Mucosa of stomach (tissue), 1 donor: ENCODE measurements at regions not wholly inside any gene's neighbourhood (a gene's known extent, or its start where the extent isn't known, plus 50 kb on each side); places are given as distances from the start of the nearest gene placed in this dataset.

Source experiments
- H3K27me3 ChIP-seq: one replicate; pipeline ENCODE4 v1.7.0; 2013; ENCODE audit warnings: mild to moderate bottlenecking, low read length; ENCODE audit not compliant: control insufficient read depth, insufficient read depth
- H3K36me3 ChIP-seq: one replicate; pipeline ENCODE4 v1.7.0; 2013; ENCODE audit warnings: low read length; ENCODE audit not compliant: control insufficient read depth, insufficient read depth
- H3K4me1 ChIP-seq: one replicate; pipeline ENCODE4 v1.7.0; 2013; ENCODE audit warnings: mild to moderate bottlenecking, low read length; ENCODE audit not compliant: control insufficient read depth, insufficient read depth
- H3K4me3 ChIP-seq: one replicate; pipeline ENCODE4 v1.7.0; 2013; ENCODE audit warnings: low read length
- H3K9ac ChIP-seq: one replicate; pipeline ENCODE4 v1.7.0; 2013; ENCODE audit warnings: mild to moderate bottlenecking, low read length, moderate library complexity
- H3K9me3 ChIP-seq: one replicate; pipeline ENCODE4 v1.7.0; 2013; ENCODE audit warnings: mild to moderate bottlenecking, low read length, moderate library complexity; ENCODE audit not compliant: control insufficient read depth
- donor health status: Pancreatic carcinoma.

DNA sequence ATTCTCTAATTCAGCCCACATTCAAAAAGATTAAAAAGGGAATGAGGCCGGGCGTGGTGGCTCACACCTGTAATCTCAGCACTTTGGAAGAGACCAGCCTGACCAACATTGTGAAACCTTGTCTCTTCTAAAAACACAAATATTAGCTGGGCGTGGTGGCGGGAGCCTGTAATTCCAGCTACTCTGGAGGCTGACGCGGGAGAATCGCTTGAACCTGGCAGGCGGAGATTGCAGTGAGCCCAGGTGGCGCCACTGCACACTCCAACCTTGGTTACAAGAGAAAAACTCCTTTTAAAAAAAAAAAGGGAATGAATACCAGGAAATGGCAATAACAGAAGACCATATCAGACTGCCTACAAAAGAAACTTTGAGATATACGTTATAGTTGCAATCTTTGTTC is 1244.5 kb downstream of the PCDH9 start:
- no peaks in the 10 kb centered on the region for H3K4me1 ChIP-seq
- no peak overlapping the region for H3K9ac ChIP-seq
- no peak overlapping the region for H3K4me3 ChIP-seq
- H3K27me3 ChIP-seq, result no peaks in the 10 kb centered on the region
- no peaks in the 10 kb centered on the region for H3K9me3 ChIP-seq
- H3K36me3 ChIP-seq, result no peaks in the 10 kb centered on the region

DNA sequence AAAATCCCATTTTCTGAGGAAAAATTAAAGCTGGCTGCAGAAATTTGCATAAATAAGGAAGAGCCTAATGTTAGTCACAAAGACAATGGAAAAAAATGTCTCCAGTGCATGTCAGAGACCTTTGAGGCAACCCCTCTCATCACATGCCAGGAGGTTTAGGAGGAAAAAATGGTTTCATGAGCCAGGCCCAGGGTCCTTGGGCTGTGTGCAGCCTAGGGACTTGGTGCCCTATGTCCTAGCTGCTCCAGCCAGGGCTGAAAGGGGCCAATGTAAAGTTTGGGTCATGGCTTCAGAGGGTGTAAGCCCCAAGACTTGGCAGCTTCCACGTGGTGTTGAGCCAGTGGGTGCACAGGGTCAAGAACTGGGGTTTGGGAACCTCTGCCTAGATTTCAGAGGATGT is 1252.6 kb downstream of the PCDH9 start:
- H3K9me3 ChIP-seq, result no peaks in the 10 kb centered on the region
- no peaks in the 10 kb centered on the region for H3K4me1 ChIP-seq

DNA sequence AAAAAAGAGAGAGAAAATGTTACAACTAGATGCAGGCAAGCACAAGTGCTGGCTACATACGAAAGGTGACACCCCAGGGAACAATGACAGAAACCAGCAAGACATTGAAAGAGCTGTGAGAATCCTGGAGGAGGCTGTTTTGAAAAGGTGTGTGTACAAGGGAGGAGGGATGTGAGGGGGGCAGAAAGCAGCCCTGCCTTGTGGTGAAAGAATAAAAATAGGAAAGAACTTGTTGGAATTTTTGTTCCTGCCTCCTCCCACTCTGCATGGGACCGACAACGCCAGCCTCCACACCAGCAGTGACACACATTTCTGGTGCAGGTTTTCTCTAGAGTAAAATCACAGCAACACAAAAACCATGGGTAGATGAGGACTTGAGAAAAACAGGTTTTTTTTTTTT is 1258.6 kb downstream of the PCDH9 start:
- Histone ChIP-seq H3K9ac (no peak overlapping the region), H3K9me3 (no peaks in the 10 kb centered on the region), H3K27me3 (no peaks in the 10 kb centered on the region)

More for the DNA sequence above, 1252.6 kb downstream of the PCDH9 start:
- Histone ChIP-seq H3K9ac (no peak overlapping the region), H3K36me3 (no peaks in the 10 kb centered on the region), H3K4me3 (no peak overlapping the region), H3K27me3 (no peaks in the 10 kb centered on the region)

DNA sequence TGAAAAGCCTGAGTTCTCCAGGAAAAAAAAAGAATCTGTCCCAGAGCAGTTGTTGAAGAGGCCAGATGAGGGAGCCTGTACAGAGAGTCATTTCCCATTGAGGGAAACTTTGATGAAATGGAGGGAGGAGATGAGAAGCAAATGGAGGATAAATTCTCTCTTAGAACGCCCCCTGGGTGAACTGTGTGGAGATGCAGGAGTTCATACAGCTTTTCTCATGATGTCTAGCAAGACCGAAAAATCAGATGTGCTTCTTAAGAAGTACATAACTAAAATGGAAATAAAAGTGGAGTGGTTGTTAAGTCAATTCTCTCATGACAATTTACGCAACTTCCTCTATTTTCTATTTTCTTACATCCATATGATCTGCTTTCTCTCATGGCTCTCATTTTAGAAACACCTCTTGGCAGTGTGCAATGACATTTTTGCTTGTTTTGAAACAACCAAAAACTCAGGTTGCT is 1263.1 kb downstream of the PCDH9 start:
- Histone ChIP-seq H3K4me1 (no peaks in the 10 kb centered on the region), H3K9ac (no peak overlapping the region), H3K4me3 (no peak overlapping the region), H3K36me3 (no peaks in the 10 kb centered on the region), H3K27me3 (no peaks in the 10 kb centered on the region), H3K9me3 (no peaks in the 10 kb centered on the region)

More for the DNA sequence above, 1258.6 kb downstream of the PCDH9 start:
- H3K36me3 ChIP-seq, result no peaks in the 10 kb centered on the region
- H3K4me1 ChIP-seq, result no peaks in the 10 kb centered on the region
- no peak overlapping the region for H3K4me3 ChIP-seq

DNA sequence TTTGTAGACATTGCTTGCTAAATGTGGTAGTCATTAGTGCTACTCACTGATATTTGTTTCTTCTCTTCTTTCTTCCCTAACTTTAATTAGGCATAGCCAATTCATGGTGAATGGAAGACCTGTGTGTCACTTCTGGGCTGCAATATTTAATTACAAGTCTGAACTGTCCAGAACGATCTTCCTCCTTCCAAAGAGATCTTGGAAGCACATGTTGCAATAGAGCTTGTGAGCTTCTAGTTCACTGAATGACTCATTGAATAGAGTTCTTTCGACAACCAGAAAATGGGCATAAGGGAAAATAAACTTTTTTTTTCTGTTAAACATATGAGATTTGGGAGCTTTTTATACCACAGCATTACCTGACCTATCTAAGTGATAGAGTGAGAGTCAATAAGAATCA is 1264.6 kb downstream of the PCDH9 start:
- H3K4me1 ChIP-seq, result no peaks in the 10 kb centered on the region
- H3K4me3 ChIP-seq, result no peak overlapping the region
- H3K9ac ChIP-seq, result no peak overlapping the region
- no peaks in the 10 kb centered on the region for H3K36me3 ChIP-seq
- H3K9me3 ChIP-seq, result no peaks in the 10 kb centered on the region
- no peaks in the 10 kb centered on the region for H3K27me3 ChIP-seq

DNA sequence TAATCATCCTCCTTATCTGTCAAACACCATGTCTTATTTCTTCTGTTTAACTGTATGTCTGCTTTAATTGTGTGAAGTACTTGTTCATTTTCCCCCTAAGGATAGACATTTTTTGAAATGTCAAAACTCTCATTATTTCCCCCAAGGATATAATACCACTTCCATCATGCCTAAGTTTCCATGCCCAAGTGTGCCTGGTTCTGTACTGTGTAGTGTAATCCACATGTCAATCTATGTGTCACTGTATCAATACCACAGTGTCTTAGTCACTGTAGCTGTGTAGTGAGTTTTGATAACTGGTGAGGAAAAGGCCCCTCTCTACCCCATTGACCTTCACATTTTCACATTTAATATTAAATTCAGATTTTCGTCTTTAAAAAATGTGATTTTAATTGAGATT is 1265.5 kb downstream of the PCDH9 start:
- H3K27me3 ChIP-seq, result no peaks in the 10 kb centered on the region
- no peak overlapping the region for H3K4me3 ChIP-seq
- H3K36me3 ChIP-seq, result no peaks in the 10 kb centered on the region
- H3K9ac ChIP-seq, result no peak overlapping the region
- no peaks in the 10 kb centered on the region for H3K4me1 ChIP-seq
- H3K9me3 ChIP-seq, result no peaks in the 10 kb centered on the region

GRCh38 chr13:65959305-65959704 is 1270.8 kb downstream of the PCDH9 start:
- no peaks in the 10 kb centered on the region for H3K36me3 ChIP-seq
- no peaks in the 10 kb centered on the region for H3K27me3 ChIP-seq
- H3K9ac ChIP-seq, result no peak overlapping the region

GRCh38 chr13:65946387-65946786 is 1283.7 kb downstream of the PCDH9 start:
- no peak overlapping the region for H3K9ac ChIP-seq
- no peak overlapping the region for H3K4me3 ChIP-seq
- no peaks in the 10 kb centered on the region for H3K9me3 ChIP-seq
- no peaks in the 10 kb centered on the region for H3K36me3 ChIP-seq
- no peaks in the 10 kb centered on the region for H3K27me3 ChIP-seq
- H3K4me1 ChIP-seq, result no peaks in the 10 kb centered on the region

More at GRCh38 chr13:65959305-65959704, 1270.8 kb downstream of the PCDH9 start:
- H3K9me3 ChIP-seq, result no peaks in the 10 kb centered on the region
- no peaks in the 10 kb centered on the region for H3K4me1 ChIP-seq
- no peak overlapping the region for H3K4me3 ChIP-seq

GRCh38 chr13:65943708-65944107 is 1286.4 kb downstream of the PCDH9 start:
- Histone ChIP-seq H3K36me3 (no peaks in the 10 kb centered on the region), H3K4me1 (no peaks in the 10 kb centered on the region), H3K9me3 (no peaks in the 10 kb centered on the region), H3K27me3 (no peaks in the 10 kb centered on the region), H3K9ac (no peak overlapping the region), H3K4me3 (no peak overlapping the region)

GRCh38 chr13:65943024-65943423 is 1287.1 kb downstream of the PCDH9 start:
- Histone ChIP-seq H3K27me3 (no peaks in the 10 kb centered on the region), H3K4me3 (no peak overlapping the region), H3K4me1 (no peaks in the 10 kb centered on the region), H3K9me3 (no peaks in the 10 kb centered on the region), H3K9ac (no peak overlapping the region), H3K36me3 (no peaks in the 10 kb centered on the region)

- Histone ChIP-seq H3K9ac (no peak overlapping the region), H3K4me3 (no peak overlapping the region), H3K36me3 (no peaks in the 10 kb centered on the region), H3K4me1 (no peaks in the 10 kb centered on the region), H3K9me3 (no peaks in the 10 kb centered on the region), H3K27me3 (no peaks in the 10 kb centered on the region)
Observed at GRCh38 chr13:65940720-65941119, 1289.4 kb downstream of the PCDH9 start.

- Histone ChIP-seq H3K27me3 (no peaks in the 10 kb centered on the region), H3K9me3 (no peaks in the 10 kb centered on the region), H3K4me1 (no peaks in the 10 kb centered on the region), H3K36me3 (no peaks in the 10 kb centered on the region), H3K9ac (no peak overlapping the region), H3K4me3 (no peak overlapping the region)
Observed at GRCh38 chr13:65937251-65937650, 1292.9 kb downstream of the PCDH9 start.

DNA sequence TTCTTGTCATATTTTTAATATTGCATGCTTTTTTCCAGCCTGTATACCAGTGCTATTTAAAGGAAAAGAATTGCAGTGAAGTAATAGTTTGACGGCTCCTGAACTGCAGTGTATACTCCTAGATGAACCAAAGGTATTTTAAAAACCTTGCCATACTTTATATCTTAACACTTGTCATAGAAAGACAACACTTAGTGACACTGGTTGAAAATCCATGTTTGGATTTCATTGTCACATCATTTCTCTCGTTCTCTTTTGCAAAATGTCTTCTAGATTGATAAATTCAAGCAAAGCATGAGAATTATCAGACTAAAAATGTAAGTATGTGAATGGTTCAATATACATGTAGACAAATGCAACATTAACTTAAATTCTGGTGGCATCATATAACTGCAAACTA is 1293.9 kb downstream of the PCDH9 start:
- Histone ChIP-seq H3K4me1 (no peaks in the 10 kb centered on the region), H3K9ac (no peak overlapping the region), H3K9me3 (no peaks in the 10 kb centered on the region), H3K36me3 (no peaks in the 10 kb centered on the region), H3K4me3 (no peak overlapping the region), H3K27me3 (no peaks in the 10 kb centered on the region)
